Dedifferentiated amniotic fluid mesenchymal stem cell (primary cell): ENCODE measurements at regions not wholly inside any gene's neighbourhood (a gene's known extent, or its start where the extent isn't known, plus 50 kb on each side); places are given as distances from the start of the nearest gene placed in this dataset.
"Not testable (repeated sequence)": the region's sequence is repeated elsewhere in the genome, so short reads cannot be mapped to it uniquely, and the experiment has no call there.

Source experiments
- DNase-seq: peaks from one replicate; pipeline ENCODE4 v3.0.0-alpha.2; 2016; ENCODE audit errors: extremely low spot score

- no peak for DNase-seq
These were observed 158.2 kb downstream of the C1D start for GRCh38 chr2:67904566-67904965.

GRCh38 chr2:67904966-67905365, 157.8 kb downstream of the C1D start:
- DNase-seq, result no peak

GRCh38 chr2:67906547-67906946, 156.3 kb downstream of the C1D start:
- DNase-seq, result not testable (repeated sequence)

- peak; percentile 93 for DNase-seq
These were observed 145.3 kb downstream of the C1D start for GRCh38 chr2:67917332-67918054.

GRCh38 chr2:67918471-67918870, 144.3 kb downstream of the C1D start:
- DNase-seq, result no peak

- DNase-seq, result no peak
These were observed 143.3 kb downstream of the C1D start for GRCh38 chr2:67919490-67919889.

GRCh38 chr2:67922080-67922785, 140.6 kb downstream of the C1D start:
- DNase-seq, result no peak

GRCh38 chr2:67923696-67924095, 139.1 kb downstream of the C1D start:
- DNase-seq, result no peak

- DNase-seq, result no peak
These were observed 135.3 kb downstream of the C1D start for GRCh38 chr2:67927501-67927900.

GRCh38 chr2:67930156-67930555, 132.6 kb downstream of the C1D start:
- DNase-seq, result no peak

GRCh38 chr2:67936969-67937368, 125.8 kb downstream of the C1D start:
- no peak for DNase-seq

- DNase-seq, result no peak
These were observed 124.8 kb downstream of the C1D start for GRCh38 chr2:67938053-67938452.

- no peak for DNase-seq
These were observed 117.7 kb downstream of the C1D start for GRCh38 chr2:67945056-67945455.

GRCh38 chr2:67945940-67946339, 116.9 kb downstream of the C1D start:
- no peak for DNase-seq

GRCh38 chr2:67948057-67948456, 114.7 kb downstream of the C1D start:
- no peak for DNase-seq

- no peak for DNase-seq
These were observed 114.3 kb downstream of the C1D start for GRCh38 chr2:67948506-67948905.

GRCh38 chr2:67950018-67950417, 112.8 kb downstream of the C1D start:
- no peak for DNase-seq

GRCh38 chr2:67950919-67951318, 111.9 kb downstream of the C1D start:
- no peak for DNase-seq

GRCh38 chr2:67952066-67952465, 110.7 kb downstream of the C1D start:
- DNase-seq, result no peak

GRCh38 chr2:67954093-67954748, 108.6 kb downstream of the C1D start:
- DNase-seq, result no peak

- DNase-seq, result no peak
These were observed 106.8 kb downstream of the C1D start for GRCh38 chr2:67955748-67956603.

GRCh38 chr2:67965246-67965645, 97.6 kb downstream of the C1D start:
- DNase-seq, result no peak
